ENCODE measurements at regions not wholly inside any gene's neighbourhood (a gene's known extent, or its start where the extent isn't known, plus 50 kb on each side); places are given as distances from the start of the nearest gene placed in this dataset.
"Not testable (repeated sequence)": the region's sequence is repeated elsewhere in the genome, so short reads cannot be mapped to it uniquely, and the experiment has no call there.

DNA sequence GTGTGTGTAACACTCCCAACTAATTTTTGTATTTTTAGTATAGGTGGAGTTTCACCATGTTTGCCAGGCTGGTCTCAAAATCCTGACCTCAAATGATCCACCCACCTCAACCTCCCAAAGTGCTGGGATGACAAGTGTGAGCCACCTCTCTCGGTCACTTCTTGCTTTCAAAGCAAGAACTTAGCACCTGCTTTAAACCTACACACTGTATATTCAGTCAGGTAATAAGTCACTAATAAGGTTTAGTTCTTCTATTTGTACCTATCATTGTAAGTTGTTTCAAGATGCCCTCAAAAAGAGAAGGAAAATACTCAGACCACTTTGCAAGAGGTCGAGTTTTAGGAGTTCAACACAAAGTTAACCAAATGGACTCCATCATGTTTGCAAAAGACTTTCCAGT lies 431.3 kb downstream of the MRPL39 start:
- Histone ChIP-seq H3K27me3 (ENCODE audit: insufficient read depth, low read length) (no peaks in the 10 kb centered on the region), H3K36me3 (ENCODE audit: insufficient read depth, low read length) (no peaks in the 10 kb centered on the region), H3K27ac (ENCODE audit: low read depth, low read length) (no peak overlapping the region), H4K20me1 (ENCODE audit: insufficient read depth, low read length) (no peaks in the 10 kb centered on the region), H3K4me3 (ENCODE audit: insufficient read depth, low read length) (no peak overlapping the region), H3K4me1 (ENCODE audit: insufficient read depth, low read length) (no peaks in the 10 kb centered on the region), H3K79me2 (ENCODE audit: insufficient read depth, low read length) (no peaks in the 10 kb centered on the region), H3K4me2 (ENCODE audit: insufficient read depth, low read length) (no peak overlapping the region), H3K9me3 (ENCODE audit: low read depth, low read length) (no peaks in the 10 kb centered on the region), H2AFZ (ENCODE audit: low read length) (no peak overlapping the region)
- DNase-seq (ENCODE audit: insufficient read length, low spot score, missing footprints) = no peak
- TF ChIP-seq, protein P1, sequence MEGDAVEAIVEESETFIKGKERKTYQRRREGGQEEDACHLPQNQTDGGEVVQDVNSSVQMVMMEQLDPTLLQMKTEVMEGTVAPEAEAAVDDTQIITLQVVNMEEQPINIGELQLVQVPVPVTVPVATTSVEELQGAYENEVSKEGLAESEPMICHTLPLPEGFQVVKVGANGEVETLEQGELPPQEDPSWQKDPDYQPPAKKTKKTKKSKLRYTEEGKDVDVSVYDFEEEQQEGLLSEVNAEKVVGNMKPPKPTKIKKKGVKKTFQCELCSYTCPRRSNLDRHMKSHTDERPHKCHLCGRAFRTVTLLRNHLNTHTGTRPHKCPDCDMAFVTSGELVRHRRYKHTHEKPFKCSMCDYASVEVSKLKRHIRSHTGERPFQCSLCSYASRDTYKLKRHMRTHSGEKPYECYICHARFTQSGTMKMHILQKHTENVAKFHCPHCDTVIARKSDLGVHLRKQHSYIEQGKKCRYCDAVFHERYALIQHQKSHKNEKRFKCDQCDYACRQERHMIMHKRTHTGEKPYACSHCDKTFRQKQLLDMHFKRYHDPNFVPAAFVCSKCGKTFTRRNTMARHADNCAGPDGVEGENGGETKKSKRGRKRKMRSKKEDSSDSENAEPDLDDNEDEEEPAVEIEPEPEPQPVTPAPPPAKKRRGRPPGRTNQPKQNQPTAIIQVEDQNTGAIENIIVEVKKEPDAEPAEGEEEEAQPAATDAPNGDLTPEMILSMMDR (IDR thresholded peaks at IDR 0.05; ENCODE audit: extremely low read depth, low read depth, low read length) = no peak

DNA sequence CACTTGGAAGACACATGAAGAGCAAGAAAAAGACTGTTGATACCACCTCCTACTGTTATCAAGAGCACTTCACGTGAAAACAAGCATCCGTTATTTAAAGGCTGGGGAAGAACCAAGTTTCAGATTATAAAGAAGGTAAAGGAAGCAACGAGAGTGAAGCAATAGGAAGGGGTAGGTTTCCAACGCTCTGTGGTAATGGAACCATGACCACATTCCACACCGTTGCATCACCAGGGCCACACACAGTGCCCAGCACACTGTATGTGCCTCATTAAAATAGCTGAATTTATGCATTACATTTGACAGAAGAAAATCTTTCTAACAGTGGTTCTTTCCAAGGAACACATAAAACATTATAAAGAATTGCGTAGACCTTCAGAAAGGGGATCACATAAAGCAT lies 435.8 kb downstream of the MRPL39 start:
- Histone ChIP-seq H3K79me2 (ENCODE audit: insufficient read depth, low read length) (no peaks in the 10 kb centered on the region), H3K27ac (ENCODE audit: low read depth, low read length) (no peak overlapping the region), H2AFZ (ENCODE audit: low read length) (no peak overlapping the region), H3K4me1 (ENCODE audit: insufficient read depth, low read length) (no peaks in the 10 kb centered on the region), H3K27me3 (ENCODE audit: insufficient read depth, low read length) (no peaks in the 10 kb centered on the region), H3K36me3 (ENCODE audit: insufficient read depth, low read length) (no peaks in the 10 kb centered on the region), H4K20me1 (ENCODE audit: insufficient read depth, low read length) (no peaks in the 10 kb centered on the region), H3K9me3 (ENCODE audit: low read depth, low read length) (peaks cover 4% of the 10 kb centered on the region), H3K4me3 (ENCODE audit: insufficient read depth, low read length) (no peak overlapping the region), H3K4me2 (ENCODE audit: insufficient read depth, low read length) (no peak overlapping the region)
- TF ChIP-seq, protein P1 (IDR thresholded peaks at IDR 0.05; ENCODE audit: extremely low read depth, low read depth, low read length) = no peak
- DNase-seq (ENCODE audit: insufficient read length, low spot score, missing footprints) = no peak

DNA sequence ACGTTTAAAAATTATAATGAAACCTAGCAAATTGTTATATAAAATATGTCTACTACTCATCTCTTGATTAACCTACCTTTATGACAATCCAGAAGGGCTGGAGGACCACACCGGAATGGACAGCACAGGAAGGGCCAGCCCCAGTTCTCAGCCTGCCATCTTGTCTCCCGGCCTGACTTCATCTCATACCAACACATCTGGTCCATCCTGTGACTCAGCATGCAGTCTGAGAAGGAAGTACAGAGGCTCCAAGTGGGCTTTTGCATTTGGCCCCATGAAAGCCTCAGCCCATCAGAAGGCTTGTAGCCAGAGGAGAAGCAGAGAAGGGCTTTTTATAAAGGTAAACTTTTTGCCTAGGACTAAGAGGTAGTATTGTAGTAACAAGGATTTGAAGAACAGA lies 436.6 kb downstream of the MRPL39 start:
- H3K27ac ChIP-seq (ENCODE audit: low read depth, low read length) = no peak overlapping the region
- no peaks in the 10 kb centered on the region for H3K79me2 ChIP-seq (ENCODE audit: insufficient read depth, low read length)
- no peaks in the 10 kb centered on the region for H3K36me3 ChIP-seq (ENCODE audit: insufficient read depth, low read length)
- no peak overlapping the region for H2AFZ ChIP-seq (ENCODE audit: low read length)
- H3K4me3 ChIP-seq (ENCODE audit: insufficient read depth, low read length) = no peak overlapping the region
- no peak for DNase-seq (ENCODE audit: insufficient read length, low spot score, missing footprints)
- TF ChIP-seq, protein P1 (IDR thresholded peaks at IDR 0.05; ENCODE audit: extremely low read depth, low read depth, low read length) = no peak
- H3K9me3 ChIP-seq (ENCODE audit: low read depth, low read length) = peaks cover 4% of the 10 kb centered on the region
- H3K4me1 ChIP-seq (ENCODE audit: insufficient read depth, low read length) = no peaks in the 10 kb centered on the region
- H3K27me3 ChIP-seq (ENCODE audit: insufficient read depth, low read length) = no peaks in the 10 kb centered on the region
- H3K4me2 ChIP-seq (ENCODE audit: insufficient read depth, low read length) = no peak overlapping the region
- H4K20me1 ChIP-seq (ENCODE audit: insufficient read depth, low read length) = no peaks in the 10 kb centered on the region

DNA sequence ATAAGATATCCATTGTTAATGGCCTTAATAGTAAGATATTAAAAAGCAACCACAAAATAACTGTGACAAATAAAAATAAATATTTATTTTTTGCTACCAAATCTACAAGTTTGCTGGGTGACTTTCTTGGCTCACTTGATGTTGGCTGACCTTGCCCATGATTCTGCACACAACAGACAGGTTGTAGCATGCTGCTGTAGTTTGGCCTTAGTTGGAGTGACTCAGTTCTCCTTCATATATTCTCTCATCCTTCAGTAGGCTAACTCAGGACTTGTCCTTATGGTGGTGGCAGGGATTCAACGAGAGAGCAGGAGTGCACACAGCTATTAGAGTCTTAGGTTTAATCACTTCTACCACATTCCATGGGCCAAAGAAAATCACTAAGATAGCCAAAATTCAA lies 437.9 kb downstream of the MRPL39 start:
- TF ChIP-seq, protein P1 (IDR thresholded peaks at IDR 0.05; ENCODE audit: extremely low read depth, low read depth, low read length) = no peak
- Histone ChIP-seq H3K27ac (ENCODE audit: low read depth, low read length) (no peak overlapping the region), H4K20me1 (ENCODE audit: insufficient read depth, low read length) (no peaks in the 10 kb centered on the region), H3K4me1 (ENCODE audit: insufficient read depth, low read length) (no peaks in the 10 kb centered on the region), H3K79me2 (ENCODE audit: insufficient read depth, low read length) (no peaks in the 10 kb centered on the region), H3K4me3 (ENCODE audit: insufficient read depth, low read length) (no peak overlapping the region), H3K4me2 (ENCODE audit: insufficient read depth, low read length) (no peak overlapping the region), H3K36me3 (ENCODE audit: insufficient read depth, low read length) (no peaks in the 10 kb centered on the region), H3K27me3 (ENCODE audit: insufficient read depth, low read length) (no peaks in the 10 kb centered on the region), H2AFZ (ENCODE audit: low read length) (no peak overlapping the region), H3K9me3 (ENCODE audit: low read depth, low read length) (peaks cover 4% of the 10 kb centered on the region)
- no peak for DNase-seq (ENCODE audit: insufficient read length, low spot score, missing footprints)

DNA sequence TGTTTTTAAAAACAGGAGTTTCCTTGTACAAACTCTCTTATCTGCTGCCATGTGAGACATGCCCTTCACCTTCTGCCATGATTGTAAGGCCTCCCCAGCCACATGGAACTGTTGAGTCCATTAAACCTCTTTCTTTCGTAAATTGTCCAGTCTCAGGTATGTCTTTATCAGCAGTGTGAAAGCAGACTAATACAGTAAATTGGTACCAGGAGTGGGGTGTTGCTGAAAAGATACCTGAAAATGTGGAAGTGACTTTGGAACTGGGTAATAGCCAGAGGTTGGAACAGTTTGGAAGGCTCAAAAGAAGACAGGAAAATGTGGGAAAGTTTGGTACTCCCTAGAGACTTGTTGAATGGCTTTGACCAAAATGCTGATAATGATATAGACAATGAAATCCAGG lies 440.4 kb downstream of the MRPL39 start:
- H3K9me3 ChIP-seq (ENCODE audit: low read depth, low read length); DNase-seq (ENCODE audit: insufficient read length, low spot score, missing footprints); H3K79me2 ChIP-seq (ENCODE audit: insufficient read depth, low read length); H3K4me3 ChIP-seq (ENCODE audit: insufficient read depth, low read length); H4K20me1 ChIP-seq (ENCODE audit: insufficient read depth, low read length); H3K4me2 ChIP-seq (ENCODE audit: insufficient read depth, low read length); H3K36me3 ChIP-seq (ENCODE audit: insufficient read depth, low read length); H3K4me1 ChIP-seq (ENCODE audit: insufficient read depth, low read length); H2AFZ ChIP-seq (ENCODE audit: low read length); H3K27ac ChIP-seq (ENCODE audit: low read depth, low read length); H3K27me3 ChIP-seq (ENCODE audit: insufficient read depth, low read length): not testable (repeated sequence)
